GM12878 (cell line): ENCODE measurements at regions not wholly inside any gene's neighbourhood (a gene's known extent, or its start where the extent isn't known, plus 50 kb on each side); places are given as distances from the start of the nearest gene placed in this dataset.

Source experiments
- ATAC-seq: fragments of 200-7000 bp; cut with Tn5 transposase; 3 replicates; pipeline ENCODE4 v1.9.1; 2020; ENCODE audit warnings: mild to moderate bottlenecking, moderate library complexity
- BruUV-seq: library from RNA; stranded (reverse); fragments of 400-500 nt; replicated peaks from 2 replicates; lab custom pipeline; 2021; lab: Mats Ljungman, UMichigan
- CTCF ChIA-PET: fragments of 300-600 bp; sonication (Branson Sonifier 250); formaldehyde crosslinking; extraction: SDS; loops from one replicate; lab custom pipeline; 2021; ENCODE audit warnings: inconsistent platforms; lab: Yijun Ruan, JAX
- POLR2A ChIA-PET: fragments of 350-600 bp; formaldehyde crosslinking; extraction: SDS; loops from one replicate; lab custom pipeline; 2021; ENCODE audit warnings: inconsistent platforms; lab: Charles Lee
- RAD21 ChIA-PET: fragments of 300-600 bp; sonication (Branson Sonifier 250); formaldehyde crosslinking; loops from one replicate; lab custom pipeline; 2023; ENCODE audit warnings: antibody characterized with exemption; ENCODE audit not compliant: unreplicated experiment; lab: Charles Lee
- SMC1A ChIA-PET: fragments of 300-600 bp; sonication (Branson Sonifier 250); formaldehyde crosslinking; loops from one replicate; lab custom pipeline; 2023; ENCODE audit not compliant: unreplicated experiment, uncharacterized antibody; lab: Charles Lee
- DNase-seq: peaks from one replicate; pipeline ENCODE4 v3.0.0-alpha.2; 2011; ENCODE audit warnings: low read depth, low spot score
- FAIRE-seq: peaks from 3 replicates; lab custom pipeline; 2011; peaks lifted over from hg19 to GRCh38; lab: Jason Lieb, UNC
- H2AFZ ChIP-seq: 2 replicates; pipeline ENCODE4 v1.6.0; 2011; ENCODE audit warnings: low read depth, low read length, control low read depth; ENCODE audit not compliant: control insufficient read depth
- H3K27ac ChIP-seq: 2 replicates; pipeline ENCODE4 v1.5.1; 2011; ENCODE audit warnings: control low read depth; ENCODE audit not compliant: control insufficient read depth, insufficient read depth
- H3K27me3 ChIP-seq, 2 experiments: replicated peaks in 1 of 2; 2 replicates each; pipeline versions ENCODE4 v1.6.0 to v1.6.1; 2011; ENCODE audit warnings: low read length in 1 of 2; ENCODE audit not compliant: control insufficient read depth in 2 of 2, insufficient read depth in 2 of 2
- H3K36me3 ChIP-seq, 2 experiments: 2 replicates each; pipeline ENCODE4 v1.5.1; 2011; ENCODE audit warnings: low read length in 1 of 2; ENCODE audit not compliant: control insufficient read depth in 2 of 2, insufficient read depth in 2 of 2
- H3K4me1 ChIP-seq: 2 replicates; pipeline ENCODE4 v1.6.1; 2011; ENCODE audit warnings: mild to moderate bottlenecking, low read length, moderate library complexity, mixed read lengths; ENCODE audit not compliant: control insufficient read depth, insufficient read depth
- H3K4me2 ChIP-seq: 2 replicates; pipeline ENCODE4 v1.6.0; 2011; ENCODE audit warnings: control low read depth; ENCODE audit not compliant: control insufficient read depth, insufficient read depth
- H3K4me3 ChIP-seq: fragments of 200-600 bp; sonication (generic); 2 replicates; pipeline ENCODE4 v1.5.1; 2016
- H3K79me2 ChIP-seq: 2 replicates; pipeline ENCODE4 v1.6.0; 2011; ENCODE audit warnings: low read length; ENCODE audit not compliant: control insufficient read depth, insufficient read depth
- H3K9ac ChIP-seq: 2 replicates; pipeline ENCODE4 v1.8.0; 2011; ENCODE audit warnings: low read length, control low read depth, mixed read lengths; ENCODE audit not compliant: control insufficient read depth, insufficient read depth
- H3K9me3 ChIP-seq: replicated peaks from 3 replicates; pipeline ENCODE4 v1.5.1; 2011; ENCODE audit warnings: mild to moderate bottlenecking, low read length; ENCODE audit not compliant: control insufficient read depth, insufficient read depth
- H4K20me1 ChIP-seq: 2 replicates; pipeline ENCODE4 v1.6.0; 2011; ENCODE audit not compliant: control insufficient read depth, insufficient read depth
- CEBPB ChIP-seq, 2 experiments: fragments of 150-350 bp in 1 of 2; IDR thresholded peaks; 2 replicates each; pipeline ENCODE4 v1.6.1; 2012 to 2014; ENCODE audit warnings: low read depth in 2 of 2, low read length in 2 of 2, borderline replicate concordance in 1 of 2, inconsistent platforms in 1 of 2
- GATAD2B ChIP-seq: fragments of 450-650 bp; conservative IDR thresholded peaks from 2 replicates; pipeline ENCODE4 v1.6.1; 2017; ENCODE audit warnings: low read depth, mild to moderate bottlenecking, moderate library complexity
- HCFC1 ChIP-seq: fragments of 150-350 bp; IDR thresholded peaks from 2 replicates; pipeline ENCODE4 v1.6.1; 2014; ENCODE audit warnings: low read length
- MXI1 ChIP-seq: fragments of 150-350 bp; IDR thresholded peaks from 2 replicates; pipeline ENCODE4 v1.6.1; 2011; ENCODE audit warnings: low read depth, mild to moderate bottlenecking, inconsistent platforms, low read length, improper control_type of control experiment
- NFXL1 ChIP-seq: fragments of 450-650 bp; IDR thresholded peaks from 2 replicates; pipeline ENCODE4 v1.6.1; 2017; ENCODE audit warnings: antibody characterized with exemption, mild to moderate bottlenecking, borderline replicate concordance
- TCF12 ChIP-seq: IDR thresholded peaks from 2 replicates; pipeline ENCODE4 v1.6.1; 2011; ENCODE audit warnings: low read depth, mild to moderate bottlenecking, low read length
- WGBS: methylation state at CpG from one replicate; pipeline ENCODE4 v1.1.6; 2016; ENCODE audit warnings: low lambda C conversion rate; ENCODE audit not compliant: insufficient replicate concordance, insufficient coverage; ENCODE audit errors: missing lambda C conversion rate; 5-methylcytosine and 5-hydroxymethylcytosine counted together
- in situ Hi-C: fragments of 300-500 bp; cut with MboI; formaldehyde crosslinking; loops from 9 replicates; pipeline ENCODE4 v1.14.3; 2018; ENCODE audit warnings: mixed read lengths
- intact Hi-C: fragments of 100-400 bp; cut with micrococcal nuclease; formaldehyde crosslinking; loops from one replicate; pipeline ENCODE4 v1.14.2; 2022; ENCODE audit not compliant: unreplicated experiment
- TF ChIP-seq, protein P1 (sequence below): IDR thresholded peaks from 2 replicates; pipeline ENCODE4 v1.6.1; 2012; ENCODE audit warnings: mild to moderate bottlenecking, low read depth, low read length
- TF ChIP-seq, protein P2 (sequence below): fragments of 450-650 bp; IDR thresholded peaks from 2 replicates; pipeline ENCODE4 v1.6.1; 2016; ENCODE audit warnings: mild to moderate bottlenecking, moderate library complexity, borderline replicate concordance

GRCh38 chrX:8067754-8068462 is 103.2 kb downstream of the VCX2 start:
- Histone ChIP-seq H3K4me1 (no peaks in the 10 kb centered on the region), H3K36me3 (no peaks in the 10 kb centered on the region), H3K27me3 (no peaks in the 10 kb centered on the region), H2AFZ (no peak overlapping the region), H3K4me2 (no peak overlapping the region), H3K4me3 (no peak overlapping the region), H3K79me2 (no peaks in the 10 kb centered on the region), H3K9ac (no peak overlapping the region), H3K9me3 (no peaks in the 10 kb centered on the region), H3K27ac (no peak overlapping the region), H4K20me1 (no peaks in the 10 kb centered on the region)
- ChIA-PET POLR2A (interaction anchor here (0.5 kb wide), 1 partner anchor 8 kb away, joined by 3 read pairs; no protein-coding TSS in a partner anchor), RAD21 (interaction anchor here (0.7 kb wide), 1 partner anchor 74 kb away, joined by 3 read pairs; no protein-coding TSS in a partner anchor), SMC1A (interaction anchor here (0.9 to 1.1 kb wide), 2 partner anchors 15 to 28 kb away, joined by 3 read pairs; no protein-coding TSS in a partner anchor), CTCF (interaction anchor here (0.6 kb wide), 1 partner anchor 12 kb away, joined by 3 read pairs; no protein-coding TSS in a partner anchor)
- no peak for ATAC-seq
- TF ChIP-seq MXI1 (no peak), NFXL1 (no peak), CEBPB (IDR thresholded peaks at IDR 0.05; ENCODE audit: borderline replicate concordance in 1 of 2, low read depth in 2 of 2, low read length in 2 of 2) (no peak)
- intact Hi-C loops, result no loop called here
- FAIRE-seq, result no peak
- 52% methylated on average over 8 of the region's 8 CpGs for WGBS
- no TSS peak for BruUV-seq
- in situ Hi-C loops, result no loop called here
- DNase-seq, result no peak

DNA sequence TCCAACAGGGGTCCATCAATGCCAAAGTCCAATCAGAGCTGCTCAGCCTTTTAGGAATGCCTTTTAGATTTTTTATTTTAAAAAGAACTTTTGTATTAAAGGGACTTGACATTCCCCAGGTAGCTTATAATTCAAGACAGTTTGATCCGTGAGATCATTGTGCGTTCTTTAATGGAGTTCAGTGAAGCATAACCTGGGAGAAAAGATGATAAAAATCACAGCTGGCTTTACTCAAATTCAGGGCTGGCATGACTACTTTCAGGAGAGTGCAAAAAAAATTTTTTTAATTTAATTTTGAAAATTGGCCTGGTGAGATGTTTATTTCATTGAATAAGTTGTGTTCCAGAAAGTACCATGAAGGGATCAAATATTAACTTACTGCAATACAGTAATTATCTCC is 118.2 kb downstream of the VCX2 start:
- in situ Hi-C loops, result no loop called here
- no peak overlapping the region for H3K27ac ChIP-seq
- RAD21 ChIA-PET, result no interaction called here
- ATAC-seq, result no peak
- intact Hi-C loops, result no loop called here
- peaks cover 3% of the 10 kb centered on the region; the same call in 1 of the 2 replicates for H3K4me1 ChIP-seq
- no peak overlapping the region for H3K4me3 ChIP-seq
- H3K79me2 ChIP-seq, result no peaks in the 10 kb centered on the region
- CTCF ChIA-PET, result interaction anchor here (0.9 to 1.4 kb wide), 2 partner anchors 13 to 56 kb away, joined by 3 read pairs; no protein-coding TSS in a partner anchor
- H2AFZ ChIP-seq, result no peak overlapping the region
- TF ChIP-seq HCFC1, result no peak
- no peak for TF ChIP-seq GATAD2B
- TF ChIP-seq, protein P1, sequence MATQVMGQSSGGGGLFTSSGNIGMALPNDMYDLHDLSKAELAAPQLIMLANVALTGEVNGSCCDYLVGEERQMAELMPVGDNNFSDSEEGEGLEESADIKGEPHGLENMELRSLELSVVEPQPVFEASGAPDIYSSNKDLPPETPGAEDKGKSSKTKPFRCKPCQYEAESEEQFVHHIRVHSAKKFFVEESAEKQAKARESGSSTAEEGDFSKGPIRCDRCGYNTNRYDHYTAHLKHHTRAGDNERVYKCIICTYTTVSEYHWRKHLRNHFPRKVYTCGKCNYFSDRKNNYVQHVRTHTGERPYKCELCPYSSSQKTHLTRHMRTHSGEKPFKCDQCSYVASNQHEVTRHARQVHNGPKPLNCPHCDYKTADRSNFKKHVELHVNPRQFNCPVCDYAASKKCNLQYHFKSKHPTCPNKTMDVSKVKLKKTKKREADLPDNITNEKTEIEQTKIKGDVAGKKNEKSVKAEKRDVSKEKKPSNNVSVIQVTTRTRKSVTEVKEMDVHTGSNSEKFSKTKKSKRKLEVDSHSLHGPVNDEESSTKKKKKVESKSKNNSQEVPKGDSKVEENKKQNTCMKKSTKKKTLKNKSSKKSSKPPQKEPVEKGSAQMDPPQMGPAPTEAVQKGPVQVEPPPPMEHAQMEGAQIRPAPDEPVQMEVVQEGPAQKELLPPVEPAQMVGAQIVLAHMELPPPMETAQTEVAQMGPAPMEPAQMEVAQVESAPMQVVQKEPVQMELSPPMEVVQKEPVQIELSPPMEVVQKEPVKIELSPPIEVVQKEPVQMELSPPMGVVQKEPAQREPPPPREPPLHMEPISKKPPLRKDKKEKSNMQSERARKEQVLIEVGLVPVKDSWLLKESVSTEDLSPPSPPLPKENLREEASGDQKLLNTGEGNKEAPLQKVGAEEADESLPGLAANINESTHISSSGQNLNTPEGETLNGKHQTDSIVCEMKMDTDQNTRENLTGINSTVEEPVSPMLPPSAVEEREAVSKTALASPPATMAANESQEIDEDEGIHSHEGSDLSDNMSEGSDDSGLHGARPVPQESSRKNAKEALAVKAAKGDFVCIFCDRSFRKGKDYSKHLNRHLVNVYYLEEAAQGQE, result no peak
- TF ChIP-seq, protein P2, sequence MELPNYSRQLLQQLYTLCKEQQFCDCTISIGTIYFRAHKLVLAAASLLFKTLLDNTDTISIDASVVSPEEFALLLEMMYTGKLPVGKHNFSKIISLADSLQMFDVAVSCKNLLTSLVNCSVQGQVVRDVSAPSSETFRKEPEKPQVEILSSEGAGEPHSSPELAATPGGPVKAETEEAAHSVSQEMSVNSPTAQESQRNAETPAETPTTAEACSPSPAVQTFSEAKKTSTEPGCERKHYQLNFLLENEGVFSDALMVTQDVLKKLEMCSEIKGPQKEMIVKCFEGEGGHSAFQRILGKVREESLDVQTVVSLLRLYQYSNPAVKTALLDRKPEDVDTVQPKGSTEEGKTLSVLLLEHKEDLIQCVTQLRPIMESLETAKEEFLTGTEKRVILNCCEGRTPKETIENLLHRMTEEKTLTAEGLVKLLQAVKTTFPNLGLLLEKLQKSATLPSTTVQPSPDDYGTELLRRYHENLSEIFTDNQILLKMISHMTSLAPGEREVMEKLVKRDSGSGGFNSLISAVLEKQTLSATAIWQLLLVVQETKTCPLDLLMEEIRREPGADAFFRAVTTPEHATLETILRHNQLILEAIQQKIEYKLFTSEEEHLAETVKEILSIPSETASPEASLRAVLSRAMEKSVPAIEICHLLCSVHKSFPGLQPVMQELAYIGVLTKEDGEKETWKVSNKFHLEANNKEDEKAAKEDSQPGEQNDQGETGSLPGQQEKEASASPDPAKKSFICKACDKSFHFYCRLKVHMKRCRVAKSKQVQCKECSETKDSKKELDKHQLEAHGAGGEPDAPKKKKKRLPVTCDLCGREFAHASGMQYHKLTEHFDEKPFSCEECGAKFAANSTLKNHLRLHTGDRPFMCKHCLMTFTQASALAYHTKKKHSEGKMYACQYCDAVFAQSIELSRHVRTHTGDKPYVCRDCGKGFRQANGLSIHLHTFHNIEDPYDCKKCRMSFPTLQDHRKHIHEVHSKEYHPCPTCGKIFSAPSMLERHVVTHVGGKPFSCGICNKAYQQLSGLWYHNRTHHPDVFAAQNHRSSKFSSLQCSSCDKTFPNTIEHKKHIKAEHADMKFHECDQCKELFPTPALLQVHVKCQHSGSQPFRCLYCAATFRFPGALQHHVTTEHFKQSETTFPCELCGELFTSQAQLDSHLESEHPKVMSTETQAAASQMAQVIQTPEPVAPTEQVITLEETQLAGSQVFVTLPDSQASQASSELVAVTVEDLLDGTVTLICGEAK, result no peak
- no peak for TF ChIP-seq TCF12
- WGBS, result 95% methylated on average over 2 of the region's 2 CpGs
- no peak for FAIRE-seq
- H3K9me3 ChIP-seq, result no peaks in the 10 kb centered on the region; the same call in 2 of the 3 replicates
- no peak for DNase-seq
- H3K9ac ChIP-seq, result no peak overlapping the region
- no peaks in the 10 kb centered on the region for H3K27me3 ChIP-seq
- no TSS peak for BruUV-seq
- H4K20me1 ChIP-seq, result no peaks in the 10 kb centered on the region
- SMC1A ChIA-PET, result interaction anchor here (1.5 kb wide), 1 partner anchor 14 kb away, joined by 4 read pairs; no protein-coding TSS in a partner anchor
- H3K36me3 ChIP-seq, result no peaks in the 10 kb centered on the region
- POLR2A ChIA-PET, result no interaction called here
- H3K4me2 ChIP-seq, result no peak overlapping the region
